ENCODE measurements at regions not wholly inside any gene's neighbourhood (a gene's known extent, or its start where the extent isn't known, plus 50 kb on each side); places are given as distances from the start of the nearest gene placed in this dataset.

DNA sequence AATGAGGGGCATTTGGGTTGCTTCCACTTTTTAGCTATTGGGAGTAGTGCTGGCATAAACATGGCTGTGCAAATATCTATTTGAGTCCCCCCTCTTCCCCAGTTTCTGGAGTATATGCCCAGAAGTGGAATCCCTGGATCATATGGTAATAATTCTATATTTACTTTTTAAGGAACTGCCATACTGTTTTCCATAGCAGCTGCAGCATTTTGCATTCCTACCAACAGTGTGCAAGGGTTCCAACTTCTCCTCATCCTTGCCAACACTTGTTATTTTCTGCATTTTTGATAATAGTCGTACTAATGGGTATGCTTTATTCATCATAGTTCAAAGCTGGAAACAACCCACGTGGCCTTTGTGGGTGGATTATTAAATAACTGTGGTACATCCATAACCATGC, 883.5 kb downstream of the TBC1D22A start:
- ATAC-seq (ENCODE audit: low read depth) (no peak), DNase-seq (no peak)
- H3K9ac ChIP-seq (ENCODE audit: low read depth, low read length), result no peak overlapping the region
- no peaks in the 10 kb centered on the region for H3K36me3 ChIP-seq (ENCODE audit: control insufficient read depth, insufficient read depth, low read length)
- no peak overlapping the region for H4K91ac ChIP-seq (ENCODE audit: insufficient read depth, low read depth, low read length)
- no peak overlapping the region for H4K8ac ChIP-seq (ENCODE audit: low read depth in 2 of 2, low read length in 2 of 2)
- H3K9me1 ChIP-seq (ENCODE audit: insufficient read depth, low read length), result no peaks in the 10 kb centered on the region
- no peak overlapping the region for H3K4me3 ChIP-seq (ENCODE audit: insufficient read depth, low read depth, low read length)
- no peak overlapping the region for H3K23ac ChIP-seq (ENCODE audit: low read depth, low read length)
- H2BK5ac ChIP-seq (ENCODE audit: low read depth, low read length, poor library complexity, severe bottlenecking), result no peak overlapping the region
- no TSS peak for BruUV-seq (replicated peaks)
- dilution Hi-C loops (cut with HindIII; ENCODE audit: low sequenced_read_pairs, unreplicated experiment) (no loop called here), in situ Hi-C loops (cut with MboI; ENCODE audit: low sequenced_read_pairs) (no loop called here), intact Hi-C loops (cut with micrococcal nuclease) (no loop called here)
- H3K9me3 ChIP-seq (ENCODE audit: control insufficient read depth, insufficient read depth, low read length), result peaks cover 18% of the 10 kb centered on the region
- ChIA-PET POLR2A (ENCODE audit: unreplicated experiment) (no interaction called here), CTCF (no interaction called here)
- H3K4ac ChIP-seq (ENCODE audit: low read depth, low read length), result no peak overlapping the region
- no CpG with 5 or more reads among the region's 2 CpGs for WGBS, 2 experiments (ENCODE audit: extremely low coverage in 2 of 2, insufficient read length in 1 of 2)
- H3K14ac ChIP-seq (replicated peaks; ENCODE audit: low read depth, low read length), result no peak overlapping the region
- no peaks in the 10 kb centered on the region for H3K27me3 ChIP-seq (ENCODE audit: control insufficient read depth, insufficient read depth, low read length)
- no peak overlapping the region for H2BK20ac ChIP-seq (ENCODE audit: low read depth, low read length)
- no peak overlapping the region for H2BK120ac ChIP-seq (ENCODE audit: low read depth, low read length)
- no peak for TF ChIP-seq FOS (IDR thresholded peaks at IDR 0.05; ENCODE audit: low read depth, low read length)
- no peak for TF ChIP-seq MAFK (IDR thresholded peaks at IDR 0.05; ENCODE audit: low read depth, low read length)
- TF ChIP-seq, protein P1, sequence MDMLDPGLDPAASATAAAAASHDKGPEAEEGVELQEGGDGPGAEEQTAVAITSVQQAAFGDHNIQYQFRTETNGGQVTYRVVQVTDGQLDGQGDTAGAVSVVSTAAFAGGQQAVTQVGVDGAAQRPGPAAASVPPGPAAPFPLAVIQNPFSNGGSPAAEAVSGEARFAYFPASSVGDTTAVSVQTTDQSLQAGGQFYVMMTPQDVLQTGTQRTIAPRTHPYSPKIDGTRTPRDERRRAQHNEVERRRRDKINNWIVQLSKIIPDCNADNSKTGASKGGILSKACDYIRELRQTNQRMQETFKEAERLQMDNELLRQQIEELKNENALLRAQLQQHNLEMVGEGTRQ (IDR thresholded peaks at IDR 0.05; ENCODE audit: low read depth, low read length), result no peak
- no peak for TF ChIP-seq POLR2A (IDR thresholded peaks at IDR 0.05; ENCODE audit: low read depth, low read length)
- TF ChIP-seq RCOR1 (IDR thresholded peaks at IDR 0.05; ENCODE audit: insufficient replicate concordance, low read length), result no peak
- no peak for TF ChIP-seq RAD21 (IDR thresholded peaks at IDR 0.05; ENCODE audit: low read length)
- H3K4me1 ChIP-seq (ENCODE audit: control insufficient read depth, insufficient read depth, low read length), result no peaks in the 10 kb centered on the region
- no peak overlapping the region for H2AK5ac ChIP-seq (ENCODE audit: low read depth, low read length)
- no peak overlapping the region for H3K18ac ChIP-seq (ENCODE audit: low read depth, low read length)
- H2BK15ac ChIP-seq (ENCODE audit: low read depth, low read length), result no peak overlapping the region
- H3K79me1 ChIP-seq (ENCODE audit: low read depth in 1 of 2, low read length in 2 of 2), result no peaks in the 10 kb centered on the region
- H2AK9ac ChIP-seq (replicated peaks; ENCODE audit: low read depth, low read length, poor library complexity), result no peak overlapping the region
- no peak overlapping the region for H2AFZ ChIP-seq (replicated peaks; ENCODE audit: low read length, poor library complexity)
- no peak overlapping the region for H3K4me2 ChIP-seq (ENCODE audit: low read depth, low read length)
- H4K20me1 ChIP-seq (ENCODE audit: insufficient read depth, low read length), result no peaks in the 10 kb centered on the region
- no peak overlapping the region for H3K56ac ChIP-seq (ENCODE audit: extremely low read depth, insufficient read depth, low read length)
- H3K27ac ChIP-seq (ENCODE audit: insufficient read depth, low read length), result no peak overlapping the region
- no peak overlapping the region for H4K5ac ChIP-seq (ENCODE audit: low read depth, low read length)

Data from IMR-90 (cell line).